ENCODE measurements at regions not wholly inside any gene's neighbourhood (a gene's known extent, or its start where the extent isn't known, plus 50 kb on each side); places are given as distances from the start of the nearest gene placed in this dataset.

- no peaks in the 10 kb centered on the region for H3K9me3 ChIP-seq (ENCODE audit: low read length)
- no peaks in the 10 kb centered on the region for H3K27me3 ChIP-seq (ENCODE audit: control insufficient read depth in 1 of 2, insufficient read depth in 2 of 2, low read length in 2 of 2)
- no peak overlapping the region for H3K9ac ChIP-seq (ENCODE audit: insufficient read depth, low read depth, low read length)
- no peak overlapping the region for H3K4me3 ChIP-seq (replicated peaks in 1 of 3; ENCODE audit: insufficient read depth in 1 of 3, low read depth in 2 of 3, low read length in 3 of 3)
- H3K27ac ChIP-seq (ENCODE audit: extremely low read length, insufficient read depth, low read length): no peak overlapping the region
- FAIRE-seq: no peak
- H3K4me2 ChIP-seq (ENCODE audit: low read depth, low read length): no peak overlapping the region
- no TSS peak for BruUV-seq (replicated peaks)
- no peak for TF ChIP-seq TFE3 (CRISPR knock-in tag; IDR thresholded peaks at IDR 0.05)
- TF ChIP-seq, protein P1, sequence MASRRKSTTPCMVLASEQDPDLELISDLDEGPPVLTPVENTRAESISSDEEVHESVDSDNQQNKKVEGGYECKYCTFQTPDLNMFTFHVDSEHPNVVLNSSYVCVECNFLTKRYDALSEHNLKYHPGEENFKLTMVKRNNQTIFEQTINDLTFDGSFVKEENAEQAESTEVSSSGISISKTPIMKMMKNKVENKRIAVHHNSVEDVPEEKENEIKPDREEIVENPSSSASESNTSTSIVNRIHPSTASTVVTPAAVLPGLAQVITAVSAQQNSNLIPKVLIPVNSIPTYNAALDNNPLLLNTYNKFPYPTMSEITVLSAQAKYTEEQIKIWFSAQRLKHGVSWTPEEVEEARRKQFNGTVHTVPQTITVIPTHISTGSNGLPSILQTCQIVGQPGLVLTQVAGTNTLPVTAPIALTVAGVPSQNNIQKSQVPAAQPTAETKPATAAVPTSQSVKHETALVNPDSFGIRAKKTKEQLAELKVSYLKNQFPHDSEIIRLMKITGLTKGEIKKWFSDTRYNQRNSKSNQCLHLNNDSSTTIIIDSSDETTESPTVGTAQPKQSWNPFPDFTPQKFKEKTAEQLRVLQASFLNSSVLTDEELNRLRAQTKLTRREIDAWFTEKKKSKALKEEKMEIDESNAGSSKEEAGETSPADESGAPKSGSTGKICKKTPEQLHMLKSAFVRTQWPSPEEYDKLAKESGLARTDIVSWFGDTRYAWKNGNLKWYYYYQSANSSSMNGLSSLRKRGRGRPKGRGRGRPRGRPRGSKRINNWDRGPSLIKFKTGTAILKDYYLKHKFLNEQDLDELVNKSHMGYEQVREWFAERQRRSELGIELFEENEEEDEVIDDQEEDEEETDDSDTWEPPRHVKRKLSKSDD (CRISPR knock-in tag; IDR thresholded peaks at IDR 0.05; ENCODE audit: low read depth): no peak
- TF ChIP-seq, protein P2, sequence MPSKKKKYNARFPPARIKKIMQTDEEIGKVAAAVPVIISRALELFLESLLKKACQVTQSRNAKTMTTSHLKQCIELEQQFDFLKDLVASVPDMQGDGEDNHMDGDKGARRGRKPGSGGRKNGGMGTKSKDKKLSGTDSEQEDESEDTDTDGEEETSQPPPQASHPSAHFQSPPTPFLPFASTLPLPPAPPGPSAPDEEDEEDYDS (CRISPR knock-in tag; IDR thresholded peaks at IDR 0.05): no peak
- TF ChIP-seq, protein P3, sequence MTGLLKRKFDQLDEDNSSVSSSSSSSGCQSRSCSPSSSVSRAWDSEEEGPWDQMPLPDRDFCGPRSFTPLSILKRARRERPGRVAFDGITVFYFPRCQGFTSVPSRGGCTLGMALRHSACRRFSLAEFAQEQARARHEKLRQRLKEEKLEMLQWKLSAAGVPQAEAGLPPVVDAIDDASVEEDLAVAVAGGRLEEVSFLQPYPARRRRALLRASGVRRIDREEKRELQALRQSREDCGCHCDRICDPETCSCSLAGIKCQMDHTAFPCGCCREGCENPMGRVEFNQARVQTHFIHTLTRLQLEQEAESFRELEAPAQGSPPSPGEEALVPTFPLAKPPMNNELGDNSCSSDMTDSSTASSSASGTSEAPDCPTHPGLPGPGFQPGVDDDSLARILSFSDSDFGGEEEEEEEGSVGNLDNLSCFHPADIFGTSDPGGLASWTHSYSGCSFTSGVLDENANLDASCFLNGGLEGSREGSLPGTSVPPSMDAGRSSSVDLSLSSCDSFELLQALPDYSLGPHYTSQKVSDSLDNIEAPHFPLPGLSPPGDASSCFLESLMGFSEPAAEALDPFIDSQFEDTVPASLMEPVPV (CRISPR knock-in tag; IDR thresholded peaks at IDR 0.05): no peak
- TF ChIP-seq GZF1 (CRISPR knock-in tag; IDR thresholded peaks at IDR 0.05): no peak
- TF ChIP-seq SMAD3 (CRISPR knock-in tag; IDR thresholded peaks at IDR 0.05): no peak
- TF ChIP-seq RFX5 (IDR thresholded peaks at IDR 0.05; ENCODE audit: low read depth, low read length): no peak
- TF ChIP-seq ZNF777 (CRISPR knock-in tag; IDR thresholded peaks at IDR 0.05): no peak
- TF ChIP-seq BCL6 (CRISPR knock-in tag; IDR thresholded peaks at IDR 0.05): no peak
- TF ChIP-seq ZNF746 (CRISPR knock-in tag; IDR thresholded peaks at IDR 0.05): no peak
- TF ChIP-seq RFXAP (CRISPR knock-in tag; IDR thresholded peaks at IDR 0.05; ENCODE audit: borderline replicate concordance): no peak
- TF ChIP-seq, protein P4, sequence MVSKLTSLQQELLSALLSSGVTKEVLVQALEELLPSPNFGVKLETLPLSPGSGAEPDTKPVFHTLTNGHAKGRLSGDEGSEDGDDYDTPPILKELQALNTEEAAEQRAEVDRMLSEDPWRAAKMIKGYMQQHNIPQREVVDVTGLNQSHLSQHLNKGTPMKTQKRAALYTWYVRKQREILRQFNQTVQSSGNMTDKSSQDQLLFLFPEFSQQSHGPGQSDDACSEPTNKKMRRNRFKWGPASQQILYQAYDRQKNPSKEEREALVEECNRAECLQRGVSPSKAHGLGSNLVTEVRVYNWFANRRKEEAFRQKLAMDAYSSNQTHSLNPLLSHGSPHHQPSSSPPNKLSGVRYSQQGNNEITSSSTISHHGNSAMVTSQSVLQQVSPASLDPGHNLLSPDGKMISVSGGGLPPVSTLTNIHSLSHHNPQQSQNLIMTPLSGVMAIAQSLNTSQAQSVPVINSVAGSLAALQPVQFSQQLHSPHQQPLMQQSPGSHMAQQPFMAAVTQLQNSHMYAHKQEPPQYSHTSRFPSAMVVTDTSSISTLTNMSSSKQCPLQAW (CRISPR knock-in tag; IDR thresholded peaks at IDR 0.05): no peak
- TF ChIP-seq, protein P5, sequence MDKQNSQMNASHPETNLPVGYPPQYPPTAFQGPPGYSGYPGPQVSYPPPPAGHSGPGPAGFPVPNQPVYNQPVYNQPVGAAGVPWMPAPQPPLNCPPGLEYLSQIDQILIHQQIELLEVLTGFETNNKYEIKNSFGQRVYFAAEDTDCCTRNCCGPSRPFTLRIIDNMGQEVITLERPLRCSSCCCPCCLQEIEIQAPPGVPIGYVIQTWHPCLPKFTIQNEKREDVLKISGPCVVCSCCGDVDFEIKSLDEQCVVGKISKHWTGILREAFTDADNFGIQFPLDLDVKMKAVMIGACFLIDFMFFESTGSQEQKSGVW (CRISPR knock-in tag; IDR thresholded peaks at IDR 0.05; ENCODE audit: borderline replicate concordance): no peak
- TF ChIP-seq ATF7 (IDR thresholded peaks at IDR 0.05): no peak
- no peak for TF ChIP-seq ATF7 (CRISPR knock-in tag; IDR thresholded peaks at IDR 0.05)
- TF ChIP-seq NR2C2 (CRISPR knock-in tag; IDR thresholded peaks at IDR 0.05; ENCODE audit: borderline replicate concordance): no peak
- TF ChIP-seq ZFX (CRISPR knock-in tag; IDR thresholded peaks at IDR 0.05; ENCODE audit: low read depth): no peak
- no peak for TF ChIP-seq CBFB (CRISPR knock-in tag; IDR thresholded peaks at IDR 0.05)
- 1% methylated on average over 2 of the region's 3 CpGs for WGBS (ENCODE audit: low lambda C conversion rate)
- POLR2A ChIA-PET: no interaction called here
- in situ Hi-C loops (cut with HindIII; ENCODE audit: extremely low pct_ligation_motif_present, low pct_unique_long_range_greater_than_20kb): no loop called here
- CTCF ChIA-PET (ENCODE audit: low intra/inter-chr PET ratio, low total read pairs): no interaction called here
- H2AFZ ChIP-seq (ENCODE audit: low read length): no peak overlapping the region
- H4K20me1 ChIP-seq (ENCODE audit: insufficient read depth, low read length): no peaks in the 10 kb centered on the region
- H3K79me2 ChIP-seq (ENCODE audit: insufficient read depth, low read length): no peaks in the 10 kb centered on the region
- intact Hi-C loops (cut with micrococcal nuclease; ENCODE audit: unreplicated experiment): no loop called here
- no peak for ATAC-seq
- H3K36me3 ChIP-seq (replicated peaks in 1 of 2; ENCODE audit: control insufficient read depth in 1 of 2, insufficient read depth in 2 of 2, low read length in 2 of 2): no peaks in the 10 kb centered on the region
- H3K4me1 ChIP-seq (ENCODE audit: insufficient read depth, low read length): no peaks in the 10 kb centered on the region
- DNase-seq (ENCODE audit: low spot score): no peak
Measured at GRCh38 chr2:79271456-79271855, 111.9 kb upstream of the REG3A start.
